ENCODE measurements at regions not wholly inside any gene's neighbourhood (a gene's known extent, or its start where the extent isn't known, plus 50 kb on each side); places are given as distances from the start of the nearest gene placed in this dataset.
"Not testable (repeated sequence)": the region's sequence is repeated elsewhere in the genome, so short reads cannot be mapped to it uniquely, and the experiment has no call there.

DNA sequence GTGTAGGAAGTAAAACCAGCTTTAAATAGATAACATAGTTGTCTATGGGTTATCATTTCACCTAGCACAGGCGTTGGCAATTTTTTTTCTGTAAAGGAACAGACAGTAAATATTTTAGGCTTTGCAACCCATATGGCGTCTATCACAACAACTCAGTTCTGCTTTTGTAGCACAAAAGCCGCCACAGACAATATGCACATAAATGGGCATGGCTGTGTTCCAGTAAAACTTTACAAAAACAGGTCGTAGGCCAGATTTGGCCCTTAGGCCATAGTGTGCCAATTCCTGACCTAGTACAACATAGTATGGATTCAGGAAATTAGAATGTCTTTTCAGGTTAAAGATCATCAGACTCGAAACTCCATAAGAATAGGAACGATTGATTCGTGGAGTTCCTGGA, 265.3 kb upstream of the GK2 start:
- no peak overlapping the region for H3K4me3 ChIP-seq (ENCODE audit: low read depth, low read length)
- DNase-seq (ENCODE audit: low read depth): no peak
- TF ChIP-seq, protein P1, sequence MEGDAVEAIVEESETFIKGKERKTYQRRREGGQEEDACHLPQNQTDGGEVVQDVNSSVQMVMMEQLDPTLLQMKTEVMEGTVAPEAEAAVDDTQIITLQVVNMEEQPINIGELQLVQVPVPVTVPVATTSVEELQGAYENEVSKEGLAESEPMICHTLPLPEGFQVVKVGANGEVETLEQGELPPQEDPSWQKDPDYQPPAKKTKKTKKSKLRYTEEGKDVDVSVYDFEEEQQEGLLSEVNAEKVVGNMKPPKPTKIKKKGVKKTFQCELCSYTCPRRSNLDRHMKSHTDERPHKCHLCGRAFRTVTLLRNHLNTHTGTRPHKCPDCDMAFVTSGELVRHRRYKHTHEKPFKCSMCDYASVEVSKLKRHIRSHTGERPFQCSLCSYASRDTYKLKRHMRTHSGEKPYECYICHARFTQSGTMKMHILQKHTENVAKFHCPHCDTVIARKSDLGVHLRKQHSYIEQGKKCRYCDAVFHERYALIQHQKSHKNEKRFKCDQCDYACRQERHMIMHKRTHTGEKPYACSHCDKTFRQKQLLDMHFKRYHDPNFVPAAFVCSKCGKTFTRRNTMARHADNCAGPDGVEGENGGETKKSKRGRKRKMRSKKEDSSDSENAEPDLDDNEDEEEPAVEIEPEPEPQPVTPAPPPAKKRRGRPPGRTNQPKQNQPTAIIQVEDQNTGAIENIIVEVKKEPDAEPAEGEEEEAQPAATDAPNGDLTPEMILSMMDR (IDR thresholded peaks at IDR 0.05; ENCODE audit: control insufficient read depth, extremely low read depth, insufficient read depth): no peak

DNA sequence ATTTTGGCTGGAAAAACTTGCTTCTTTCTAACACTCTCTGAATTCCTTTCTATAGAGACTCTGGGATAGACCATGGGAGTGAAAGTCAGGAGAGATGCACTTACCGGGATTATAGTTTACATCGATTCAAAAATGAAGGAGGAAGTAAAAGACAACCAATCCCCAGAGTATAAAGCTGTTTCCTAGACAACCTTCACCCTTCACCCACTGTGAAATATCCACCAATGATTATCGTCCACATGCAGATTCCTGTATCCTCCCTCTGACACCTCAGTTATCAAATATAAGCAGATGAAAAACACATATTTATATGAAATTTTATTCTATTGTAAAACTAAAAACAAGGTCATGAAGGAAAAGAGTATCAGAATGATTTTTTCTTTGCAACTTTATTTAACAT, 258.8 kb upstream of the GK2 start:
- DNase-seq (ENCODE audit: low read depth): no peak
- no peak overlapping the region for H3K4me3 ChIP-seq (ENCODE audit: low read depth, low read length)
- TF ChIP-seq, protein P1 (IDR thresholded peaks at IDR 0.05; ENCODE audit: control insufficient read depth, extremely low read depth, insufficient read depth): no peak

DNA sequence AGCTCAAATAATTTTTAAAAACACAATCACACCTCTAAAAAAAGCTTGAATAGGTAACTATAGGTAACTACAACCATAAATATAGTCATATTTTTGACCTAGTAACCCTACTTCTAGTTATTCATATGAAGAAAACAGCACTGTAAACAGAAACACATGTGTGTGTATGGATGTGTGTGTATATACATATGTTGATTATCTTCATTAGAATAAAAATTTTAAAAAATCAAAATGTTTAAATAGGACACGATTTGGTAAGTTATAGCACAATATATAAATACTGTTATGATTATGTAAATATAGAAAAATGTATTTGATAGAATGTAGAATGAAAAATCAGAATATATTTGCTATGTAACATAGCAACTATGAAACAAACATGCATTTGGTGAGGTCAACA, 258.1 kb upstream of the GK2 start:
- TF ChIP-seq, protein P1 (IDR thresholded peaks at IDR 0.05; ENCODE audit: control insufficient read depth, extremely low read depth, insufficient read depth): no peak
- no peak overlapping the region for H3K4me3 ChIP-seq (ENCODE audit: low read depth, low read length)
- DNase-seq (ENCODE audit: low read depth): no peak

DNA sequence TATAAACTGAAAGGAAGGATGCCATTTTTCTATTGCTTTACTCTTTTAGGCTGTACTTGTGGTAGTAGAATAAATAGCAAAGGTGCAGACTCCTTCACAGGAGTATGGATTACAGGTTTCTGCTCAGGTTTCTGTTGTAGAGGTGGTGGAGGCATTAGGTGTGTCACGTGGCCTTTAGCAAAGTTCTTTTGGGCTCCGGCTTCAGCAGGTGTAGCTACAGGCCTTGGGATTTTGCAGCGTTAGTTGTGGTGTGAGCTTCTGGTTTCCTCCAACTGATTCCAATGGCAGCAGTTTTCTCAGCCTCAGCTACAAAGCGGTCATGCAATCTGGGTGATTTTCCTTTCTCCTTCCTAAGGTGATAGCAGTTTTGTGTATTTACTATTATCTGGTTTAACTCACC, 255.8 kb upstream of the GK2 start:
- TF ChIP-seq, protein P1 (IDR thresholded peaks at IDR 0.05; ENCODE audit: control insufficient read depth, extremely low read depth, insufficient read depth): no peak
- no peak overlapping the region for H3K4me3 ChIP-seq (ENCODE audit: low read depth, low read length)
- no peak for DNase-seq (ENCODE audit: low read depth)

DNA sequence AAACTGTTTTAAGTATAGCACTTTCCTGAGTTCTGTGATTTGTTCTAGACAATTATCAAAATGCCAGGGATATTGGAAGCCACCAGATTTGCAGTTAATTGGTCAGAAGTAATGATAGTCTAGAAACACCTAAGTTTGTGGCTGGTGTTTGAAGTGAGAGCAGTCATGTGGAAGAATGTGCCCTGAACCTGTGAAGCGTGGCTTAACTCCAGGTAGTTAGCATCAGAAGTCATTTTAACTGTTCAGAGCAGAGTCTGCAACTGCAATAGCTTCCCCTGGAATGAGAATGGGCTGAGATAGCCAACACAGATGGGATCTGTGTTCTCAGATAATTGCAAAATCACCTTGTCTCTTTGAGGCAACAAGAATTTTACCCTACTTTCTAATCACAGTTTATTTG, 255.1 kb upstream of the GK2 start:
- TF ChIP-seq, protein P1 (IDR thresholded peaks at IDR 0.05; ENCODE audit: control insufficient read depth, extremely low read depth, insufficient read depth): no peak
- DNase-seq (ENCODE audit: low read depth): no peak

DNA sequence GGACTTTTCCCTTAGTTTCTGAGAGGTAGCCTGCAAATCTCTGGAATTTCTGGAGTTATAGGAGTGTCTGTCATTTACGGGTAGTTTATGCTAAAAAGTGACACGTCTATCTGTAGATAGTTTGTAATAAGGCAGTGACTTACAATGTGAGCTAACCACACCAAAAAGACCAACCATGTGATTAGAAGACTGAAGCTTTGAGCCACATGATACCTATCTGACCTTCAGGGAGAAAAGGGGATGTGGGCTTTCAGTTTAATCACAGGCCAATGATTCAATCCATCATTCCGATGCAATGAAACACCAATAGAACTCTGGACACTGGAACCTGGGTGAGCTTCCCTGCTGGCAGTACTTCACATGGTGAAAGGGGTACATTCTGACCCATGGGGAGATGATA, 254.6 kb upstream of the GK2 start:
- TF ChIP-seq, protein P1 (IDR thresholded peaks at IDR 0.05; ENCODE audit: control insufficient read depth, extremely low read depth, insufficient read depth): no peak
- H3K4me3 ChIP-seq (ENCODE audit: low read depth, low read length): no peak overlapping the region
- DNase-seq (ENCODE audit: low read depth): no peak

More for the DNA sequence above, 255.1 kb upstream of the GK2 start:
- H3K4me3 ChIP-seq (ENCODE audit: low read depth, low read length): no peak overlapping the region

DNA sequence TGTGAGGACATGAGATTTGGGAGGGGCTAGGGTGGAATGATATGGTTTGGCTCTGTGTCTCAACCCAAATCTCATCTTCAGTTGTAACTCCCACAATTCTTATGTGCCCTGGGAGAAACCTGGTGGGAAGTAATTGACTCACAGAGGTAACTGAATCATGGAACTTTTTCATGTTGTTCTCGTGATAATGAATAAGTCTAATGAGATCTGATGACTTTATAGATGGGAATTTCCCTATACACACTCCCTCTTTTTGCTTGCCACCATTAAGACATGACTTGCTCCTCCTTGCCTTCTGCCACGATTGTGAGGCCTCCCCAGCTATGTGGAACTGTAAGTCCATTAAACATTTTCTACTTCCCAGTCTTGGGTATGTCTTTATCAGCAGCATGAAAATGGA, 253.2 kb upstream of the GK2 start:
- TF ChIP-seq, protein P1 (IDR thresholded peaks at IDR 0.05; ENCODE audit: control insufficient read depth, extremely low read depth, insufficient read depth): no peak
- DNase-seq (ENCODE audit: low read depth): no peak
- no peak overlapping the region for H3K4me3 ChIP-seq (ENCODE audit: low read depth, low read length)

DNA sequence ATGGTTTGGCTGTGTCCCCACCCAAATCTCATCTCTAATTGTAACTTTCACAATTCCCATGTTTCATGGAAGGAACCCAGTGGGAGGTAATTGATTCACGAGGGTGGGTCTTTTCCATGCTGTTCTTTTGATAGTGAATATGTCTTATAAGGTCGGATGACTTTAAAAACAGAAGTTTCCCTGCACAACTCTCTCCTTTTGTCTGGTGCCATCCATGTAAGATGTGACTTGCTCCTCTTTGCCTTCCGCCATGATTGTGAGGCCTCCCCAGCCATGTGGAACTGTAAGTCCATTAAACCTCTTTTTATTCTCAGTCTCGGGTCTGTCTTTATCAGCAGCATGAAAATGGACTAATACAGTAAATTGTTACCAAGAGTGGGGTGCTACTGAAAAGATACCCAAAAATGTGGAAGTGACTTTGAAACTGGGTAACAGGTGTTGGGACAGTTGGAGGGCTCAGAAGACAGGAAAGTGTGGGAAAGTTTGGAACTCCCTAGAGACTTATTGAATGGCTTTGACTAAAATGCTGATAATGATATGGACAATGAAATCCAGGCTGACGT, 251.4 kb upstream of the GK2 start:
- H3K4me3 ChIP-seq (ENCODE audit: low read depth, low read length); DNase-seq (ENCODE audit: low read depth): not testable (repeated sequence)

Measured in LNCaP clone FGC (cell line).